Parathyroid adenoma (tissue), 2 donors: ENCODE measurements at regions not wholly inside any gene's neighbourhood (a gene's known extent, or its start where the extent isn't known, plus 50 kb on each side); places are given as distances from the start of the nearest gene placed in this dataset.

Experiments
- H2AFZ ChIP-seq: fragments of 300-600 bp; sonication (generic); one replicate; pipeline ENCODE4 v1.7.0; 2017; ENCODE audit warnings: antibody characterized with exemption, mild to moderate bottlenecking
- H3K27ac ChIP-seq: fragments of 300-600 bp; sonication (generic); one replicate; pipeline ENCODE4 v1.7.0; 2017
- H3K27me3 ChIP-seq: fragments of 300-600 bp; sonication (generic); one replicate; pipeline ENCODE4 v1.7.0; 2017; ENCODE audit warnings: low read length; ENCODE audit not compliant: control insufficient read depth, insufficient read depth
- H3K36me3 ChIP-seq: fragments of 300-600 bp; sonication (generic); one replicate; pipeline ENCODE4 v1.7.0; 2017; ENCODE audit warnings: low read length; ENCODE audit not compliant: control insufficient read depth, insufficient read depth
- H3K4me1 ChIP-seq: fragments of 300-600 bp; sonication (generic); one replicate; pipeline ENCODE4 v1.7.0; 2017; ENCODE audit warnings: control low read depth
- H3K4me2 ChIP-seq: fragments of 300-600 bp; sonication (generic); one replicate; pipeline ENCODE4 v1.7.0; 2017; ENCODE audit warnings: low read length
- H3K4me3 ChIP-seq: fragments of 300-600 bp; sonication (generic); one replicate; pipeline ENCODE4 v1.7.0; 2017; ENCODE audit warnings: low read depth, low read length
- H3K79me2 ChIP-seq: fragments of 300-600 bp; sonication (generic); one replicate; pipeline ENCODE4 v1.7.0; 2017; ENCODE audit warnings: control low read depth
- H3K9ac ChIP-seq: fragments of 300-600 bp; sonication (generic); one replicate; pipeline ENCODE4 v1.7.0; 2017; ENCODE audit warnings: mild to moderate bottlenecking
- H3K9me3 ChIP-seq: fragments of 300-600 bp; sonication (generic); one replicate; pipeline ENCODE4 v1.7.0; 2017; ENCODE audit warnings: low read length; ENCODE audit not compliant: control insufficient read depth
- TF ChIP-seq, protein P1 (sequence below): fragments of 300-600 bp; sonication (generic); IDR thresholded peaks from one replicate; pipeline ENCODE4 v1.7.0; 2017; ENCODE audit warnings: antibody characterized with exemption, mild to moderate bottlenecking
- donor health status: primary hyperparathyroidism.

DNA sequence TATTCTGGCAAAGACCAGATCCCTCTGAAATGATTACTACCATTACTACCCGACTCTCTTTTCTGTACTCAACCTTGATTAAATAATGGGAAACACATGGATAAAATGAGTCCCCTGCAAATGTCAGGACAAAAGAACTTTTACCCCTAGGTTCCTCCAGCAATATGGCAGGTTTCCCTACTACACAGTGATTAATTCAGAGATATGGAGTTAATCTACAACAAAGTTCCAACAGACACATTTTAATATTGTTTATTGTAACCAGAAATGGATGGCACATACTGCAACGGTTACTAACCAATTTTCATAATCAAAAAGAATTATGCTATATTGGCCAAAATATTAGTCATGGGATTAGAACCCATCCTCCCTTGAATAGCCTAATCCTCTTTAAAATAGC, 294.8 kb downstream of the ATPSCKMT start:
- Histone ChIP-seq H3K27ac (no peak overlapping the region), H3K79me2 (no peaks in the 10 kb centered on the region), H3K4me3 (no peak overlapping the region), H3K4me1 (no peaks in the 10 kb centered on the region), H3K36me3 (no peaks in the 10 kb centered on the region), H3K4me2 (no peak overlapping the region), H2AFZ (no peak overlapping the region), H3K9me3 (no peaks in the 10 kb centered on the region), H3K27me3 (no peaks in the 10 kb centered on the region), H3K9ac (no peak overlapping the region)
- TF ChIP-seq, protein P1, sequence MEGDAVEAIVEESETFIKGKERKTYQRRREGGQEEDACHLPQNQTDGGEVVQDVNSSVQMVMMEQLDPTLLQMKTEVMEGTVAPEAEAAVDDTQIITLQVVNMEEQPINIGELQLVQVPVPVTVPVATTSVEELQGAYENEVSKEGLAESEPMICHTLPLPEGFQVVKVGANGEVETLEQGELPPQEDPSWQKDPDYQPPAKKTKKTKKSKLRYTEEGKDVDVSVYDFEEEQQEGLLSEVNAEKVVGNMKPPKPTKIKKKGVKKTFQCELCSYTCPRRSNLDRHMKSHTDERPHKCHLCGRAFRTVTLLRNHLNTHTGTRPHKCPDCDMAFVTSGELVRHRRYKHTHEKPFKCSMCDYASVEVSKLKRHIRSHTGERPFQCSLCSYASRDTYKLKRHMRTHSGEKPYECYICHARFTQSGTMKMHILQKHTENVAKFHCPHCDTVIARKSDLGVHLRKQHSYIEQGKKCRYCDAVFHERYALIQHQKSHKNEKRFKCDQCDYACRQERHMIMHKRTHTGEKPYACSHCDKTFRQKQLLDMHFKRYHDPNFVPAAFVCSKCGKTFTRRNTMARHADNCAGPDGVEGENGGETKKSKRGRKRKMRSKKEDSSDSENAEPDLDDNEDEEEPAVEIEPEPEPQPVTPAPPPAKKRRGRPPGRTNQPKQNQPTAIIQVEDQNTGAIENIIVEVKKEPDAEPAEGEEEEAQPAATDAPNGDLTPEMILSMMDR = no peak

DNA sequence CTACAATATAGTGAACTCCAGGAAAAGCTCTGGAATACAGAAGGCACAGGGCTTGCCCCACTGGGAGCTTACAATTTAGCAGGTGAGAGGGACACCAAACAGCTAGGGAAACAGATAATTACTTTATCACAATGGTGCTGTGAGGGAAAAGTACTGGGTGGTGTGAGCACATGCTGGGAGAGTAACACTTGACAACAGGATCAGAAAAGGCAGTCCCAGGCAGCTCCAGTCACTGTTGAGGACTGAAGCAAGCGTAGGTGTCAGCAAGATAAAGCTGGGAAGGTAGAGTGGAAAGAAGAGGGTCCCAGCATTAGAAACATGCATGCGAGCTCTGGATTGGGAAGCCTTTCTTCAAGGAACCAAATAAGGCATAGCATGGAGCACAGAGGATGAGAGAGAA, 296.0 kb downstream of the ATPSCKMT start:
- Histone ChIP-seq H3K4me1 (no peaks in the 10 kb centered on the region), H3K27ac (no peak overlapping the region)

DNA sequence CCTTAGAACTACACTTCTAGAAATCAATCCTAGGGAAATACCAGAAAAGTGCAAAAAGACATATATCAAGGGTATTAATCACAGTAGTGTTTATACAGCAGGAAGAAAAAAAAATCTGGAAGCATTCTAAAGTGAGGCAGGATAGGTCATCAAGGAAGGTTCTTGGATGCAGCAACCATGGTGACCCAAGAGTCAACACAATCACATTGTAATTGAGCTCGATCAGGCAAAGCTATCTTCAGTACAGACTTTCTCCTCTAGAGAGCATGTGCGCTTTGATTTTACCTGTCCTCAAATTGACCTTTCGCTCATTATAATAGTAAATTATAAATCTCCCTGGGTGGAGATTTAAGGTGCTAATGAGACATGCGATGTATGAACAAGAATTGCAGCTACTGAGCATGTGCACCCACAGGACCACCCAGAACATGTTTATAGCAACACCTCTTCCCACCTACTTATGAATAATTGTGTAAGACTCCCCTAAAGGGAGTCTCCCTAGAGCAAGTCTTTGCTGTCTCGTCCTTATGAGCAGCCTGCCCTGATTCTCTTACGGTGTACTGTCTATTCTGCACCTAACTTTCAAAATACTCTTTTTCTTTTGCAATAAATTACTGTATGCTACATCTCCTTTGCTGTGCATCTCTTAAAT, 297.7 kb downstream of the ATPSCKMT start:
- H3K9ac ChIP-seq = no peak overlapping the region
- no peaks in the 10 kb centered on the region for H3K27me3 ChIP-seq
- H3K36me3 ChIP-seq = no peaks in the 10 kb centered on the region
- no peak overlapping the region for H3K4me2 ChIP-seq
- no peak overlapping the region for H3K4me3 ChIP-seq
- no peak overlapping the region for H3K27ac ChIP-seq
- TF ChIP-seq, protein P1 = no peak
- H3K9me3 ChIP-seq = no peaks in the 10 kb centered on the region
- H2AFZ ChIP-seq = no peak overlapping the region
- no peaks in the 10 kb centered on the region for H3K79me2 ChIP-seq
- peaks cover 4% of the 10 kb centered on the region for H3K4me1 ChIP-seq

More for the DNA sequence above, 296.0 kb downstream of the ATPSCKMT start:
- no peaks in the 10 kb centered on the region for H3K9me3 ChIP-seq
- no peak overlapping the region for H2AFZ ChIP-seq
- H3K9ac ChIP-seq = no peak overlapping the region
- H3K4me3 ChIP-seq = no peak overlapping the region
- H3K36me3 ChIP-seq = no peaks in the 10 kb centered on the region
- no peaks in the 10 kb centered on the region for H3K79me2 ChIP-seq
- no peaks in the 10 kb centered on the region for H3K27me3 ChIP-seq
- TF ChIP-seq, protein P1 = no peak
- H3K4me2 ChIP-seq = no peak overlapping the region

DNA sequence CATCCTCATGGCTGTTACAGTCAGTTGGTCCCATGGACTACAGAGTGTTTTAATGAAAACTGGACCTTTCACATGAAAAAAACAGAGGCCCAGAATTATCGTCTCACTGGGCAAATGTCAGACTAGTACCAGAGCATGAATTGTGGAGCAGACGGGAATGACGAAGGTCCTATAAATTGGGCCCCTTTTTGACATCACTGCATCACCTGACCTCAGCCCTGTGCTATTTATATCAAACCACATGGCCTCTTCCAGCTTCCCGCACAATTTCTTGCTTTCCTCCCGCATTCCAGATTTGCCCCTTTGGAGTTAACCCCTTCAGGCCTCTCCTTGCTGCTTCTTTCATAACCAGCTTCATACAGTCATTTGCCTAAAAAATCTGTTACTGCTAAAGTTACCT, 301.7 kb downstream of the ATPSCKMT start:
- no peaks in the 10 kb centered on the region for H3K79me2 ChIP-seq
- no peak overlapping the region for H3K27ac ChIP-seq
- no peaks in the 10 kb centered on the region for H3K36me3 ChIP-seq
- H3K27me3 ChIP-seq = no peaks in the 10 kb centered on the region
- no peak overlapping the region for H3K4me3 ChIP-seq
- no peak overlapping the region for H2AFZ ChIP-seq
- TF ChIP-seq, protein P1 = no peak
- H3K9ac ChIP-seq = no peak overlapping the region
- H3K4me2 ChIP-seq = no peak overlapping the region
- H3K4me1 ChIP-seq = peaks cover 4% of the 10 kb centered on the region
- no peaks in the 10 kb centered on the region for H3K9me3 ChIP-seq

DNA sequence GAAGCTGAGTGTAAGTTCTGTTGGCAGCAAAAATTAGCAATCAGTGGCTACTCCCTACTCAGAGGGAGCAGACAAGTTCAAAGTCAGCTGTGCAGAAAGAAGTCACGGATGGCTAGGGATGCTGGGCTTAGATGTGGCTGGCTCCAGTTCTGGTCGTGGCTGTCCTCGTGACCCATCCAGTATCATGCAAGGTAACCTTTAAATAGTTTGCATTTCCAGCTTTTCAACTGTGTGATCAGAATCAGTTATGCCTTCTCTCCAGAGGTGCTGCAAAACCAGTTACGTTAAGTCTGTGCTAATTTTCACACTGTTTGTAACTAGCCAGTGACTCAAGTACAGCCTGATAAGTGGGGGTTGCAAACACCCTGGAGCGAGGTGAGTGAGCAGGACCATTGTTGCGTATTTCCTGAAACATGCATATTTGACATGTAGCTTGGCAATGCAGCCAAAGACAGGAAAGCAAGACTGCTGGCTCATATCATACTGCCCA, 302.4 kb downstream of the ATPSCKMT start:
- TF ChIP-seq, protein P1 = no peak
- no peak overlapping the region for H2AFZ ChIP-seq
- H3K4me1 ChIP-seq = peaks cover 4% of the 10 kb centered on the region
- H3K9ac ChIP-seq = no peak overlapping the region
- no peak overlapping the region for H3K27ac ChIP-seq
- no peaks in the 10 kb centered on the region for H3K36me3 ChIP-seq
- H3K4me3 ChIP-seq = no peak overlapping the region
- H3K27me3 ChIP-seq = no peaks in the 10 kb centered on the region
- H3K79me2 ChIP-seq = no peaks in the 10 kb centered on the region
- no peaks in the 10 kb centered on the region for H3K9me3 ChIP-seq
- no peak overlapping the region for H3K4me2 ChIP-seq
